ENCODE measurements at regions not wholly inside any gene's neighbourhood (a gene's known extent, or its start where the extent isn't known, plus 50 kb on each side); places are given as distances from the start of the nearest gene placed in this dataset.
"Not testable (repeated sequence)": the region's sequence is repeated elsewhere in the genome, so short reads cannot be mapped to it uniquely, and the experiment has no call there.

DNA sequence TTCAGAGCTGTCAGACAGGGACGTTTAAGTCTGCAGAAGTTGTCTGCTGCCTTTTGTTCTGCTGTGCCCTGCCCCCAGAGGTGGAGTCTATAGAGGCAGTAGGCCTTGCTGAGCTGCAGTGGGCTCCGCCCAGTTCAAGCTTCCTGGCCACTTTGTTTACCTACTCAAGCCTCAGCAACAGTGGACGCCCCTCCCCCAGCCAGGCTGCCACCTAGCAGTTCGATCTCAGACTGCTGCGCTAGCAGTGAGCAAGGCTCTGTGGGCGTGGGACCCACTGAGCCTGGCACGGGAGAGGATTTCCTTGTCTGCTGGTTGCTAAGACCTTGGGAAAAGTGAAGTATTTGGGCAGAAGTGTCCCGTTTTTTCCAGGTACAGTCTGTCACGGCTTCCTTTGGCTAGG, 59.6 kb upstream of the SMARCAD1 start:
- TF ChIP-seq ARNT (IDR thresholded peaks at IDR 0.05); L3MBTL2 (conservative IDR thresholded peaks at IDR 0.05); HDGF (IDR thresholded peaks at IDR 0.05; ENCODE audit: borderline replicate concordance); FOXA1 (IDR thresholded peaks at IDR 0.05); SUZ12 (IDR thresholded peaks at IDR 0.05); NFRKB (IDR thresholded peaks at IDR 0.05); BHLHE40 (IDR thresholded peaks at IDR 0.05; ENCODE audit: borderline replicate concordance): not testable (repeated sequence)
